ENCODE measurements at regions not wholly inside any gene's neighbourhood (a gene's known extent, or its start where the extent isn't known, plus 50 kb on each side); places are given as distances from the start of the nearest gene placed in this dataset.

DNA sequence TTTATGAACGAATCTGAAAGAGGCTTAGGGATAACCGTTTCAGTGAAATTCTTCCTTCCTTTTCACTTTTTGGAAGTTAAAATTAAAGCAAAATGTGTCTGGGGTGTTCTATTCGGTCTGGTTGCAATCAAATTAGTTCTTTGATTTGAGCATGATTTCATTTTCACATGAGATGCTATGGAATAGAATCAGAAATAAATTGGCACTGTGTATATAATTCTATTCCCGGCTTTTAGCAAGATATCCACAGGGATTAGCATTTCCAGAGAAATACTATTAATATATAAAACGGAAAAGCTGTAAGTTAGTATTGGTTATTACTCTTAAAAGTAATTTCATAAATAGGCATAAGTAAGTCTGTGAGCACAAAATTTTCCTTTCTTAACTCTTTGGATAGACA is 1676.8 kb upstream of the PCDH7 start (continued):
- TF ChIP-seq ZNF331 (CRISPR knock-in tag; IDR thresholded peaks at IDR 0.05; ENCODE audit: low read depth): no peak
- TF ChIP-seq STAT1 (IDR thresholded peaks at IDR 0.05; ENCODE audit: unreplicated experiment): no peak
- TF ChIP-seq NANOG (IDR thresholded peaks at IDR 0.05; ENCODE audit: borderline replicate concordance): no peak
- no peak for TF ChIP-seq EZH2phosphoT487 (IDR thresholded peaks at IDR 0.05; ENCODE audit: unreplicated experiment)
- TF ChIP-seq CREB1 (CRISPR knock-in tag; IDR thresholded peaks at IDR 0.05; ENCODE audit: low read depth): no peak

DNA sequence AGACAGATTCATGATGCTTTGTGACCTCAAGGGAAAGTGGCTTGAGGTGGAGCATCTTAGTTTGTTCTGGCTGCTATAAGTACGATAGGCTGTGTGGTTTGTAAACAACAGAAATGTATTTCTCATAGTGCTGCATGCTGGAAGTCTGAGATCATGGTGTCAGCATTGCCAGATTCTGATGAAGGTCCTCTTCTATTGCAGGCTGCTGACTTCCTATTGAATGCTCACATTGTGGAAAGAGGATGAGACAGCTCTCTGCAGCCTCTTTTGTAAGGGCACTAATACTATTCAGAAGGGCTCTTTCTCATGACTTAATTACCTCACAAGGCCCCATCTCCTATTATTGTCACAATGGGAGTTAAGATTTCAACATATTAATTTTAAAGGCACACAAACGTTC is 1674.0 kb upstream of the PCDH7 start:
- H3F3A ChIP-seq (replicated peaks; ENCODE audit: low read depth): no peaks in the 10 kb centered on the region
- Mint-ChIP-seq H3K9me3 (peaks cover 4% of the 10 kb centered on the region; the same call in 1 of the 3 replicates), H3K27ac (no peak overlapping the region), H3K36me3 (ENCODE audit: low read depth) (peaks cover 2% of the 10 kb centered on the region; the same call in 1 of the 3 replicates), H3K4me1 (peaks cover 15% of the 10 kb centered on the region), H3K4me3 (no peak overlapping the region), H3K27me3 (ENCODE audit: insufficient read depth, low read depth, poor library complexity) (no peaks in the 10 kb centered on the region)
- H3K4me1 ChIP-seq (ENCODE audit: insufficient read depth): peaks cover 8% of the 10 kb centered on the region; the same call in 1 of the 2 replicates
- TF ChIP-seq NANOG (IDR thresholded peaks at IDR 0.05; ENCODE audit: borderline replicate concordance) (no peak), EZH2phosphoT487 (IDR thresholded peaks at IDR 0.05; ENCODE audit: unreplicated experiment) (no peak), ZNF331 (CRISPR knock-in tag; IDR thresholded peaks at IDR 0.05; ENCODE audit: low read depth) (no peak), EZH2 (IDR thresholded peaks at IDR 0.05; ENCODE audit: low read depth, unreplicated experiment) (no peak), CREB1 (CRISPR knock-in tag; IDR thresholded peaks at IDR 0.05; ENCODE audit: low read depth) (no peak), JUNB (IDR thresholded peaks at IDR 0.05; ENCODE audit: unreplicated experiment) (no peak), STAT1 (IDR thresholded peaks at IDR 0.05; ENCODE audit: unreplicated experiment) (no peak), ZNF114 (CRISPR knock-in tag; IDR thresholded peaks at IDR 0.05) (no peak), POLR2AphosphoS5 (IDR thresholded peaks at IDR 0.05; ENCODE audit: low read depth) (no peak)
- TF ChIP-seq, protein P1, sequence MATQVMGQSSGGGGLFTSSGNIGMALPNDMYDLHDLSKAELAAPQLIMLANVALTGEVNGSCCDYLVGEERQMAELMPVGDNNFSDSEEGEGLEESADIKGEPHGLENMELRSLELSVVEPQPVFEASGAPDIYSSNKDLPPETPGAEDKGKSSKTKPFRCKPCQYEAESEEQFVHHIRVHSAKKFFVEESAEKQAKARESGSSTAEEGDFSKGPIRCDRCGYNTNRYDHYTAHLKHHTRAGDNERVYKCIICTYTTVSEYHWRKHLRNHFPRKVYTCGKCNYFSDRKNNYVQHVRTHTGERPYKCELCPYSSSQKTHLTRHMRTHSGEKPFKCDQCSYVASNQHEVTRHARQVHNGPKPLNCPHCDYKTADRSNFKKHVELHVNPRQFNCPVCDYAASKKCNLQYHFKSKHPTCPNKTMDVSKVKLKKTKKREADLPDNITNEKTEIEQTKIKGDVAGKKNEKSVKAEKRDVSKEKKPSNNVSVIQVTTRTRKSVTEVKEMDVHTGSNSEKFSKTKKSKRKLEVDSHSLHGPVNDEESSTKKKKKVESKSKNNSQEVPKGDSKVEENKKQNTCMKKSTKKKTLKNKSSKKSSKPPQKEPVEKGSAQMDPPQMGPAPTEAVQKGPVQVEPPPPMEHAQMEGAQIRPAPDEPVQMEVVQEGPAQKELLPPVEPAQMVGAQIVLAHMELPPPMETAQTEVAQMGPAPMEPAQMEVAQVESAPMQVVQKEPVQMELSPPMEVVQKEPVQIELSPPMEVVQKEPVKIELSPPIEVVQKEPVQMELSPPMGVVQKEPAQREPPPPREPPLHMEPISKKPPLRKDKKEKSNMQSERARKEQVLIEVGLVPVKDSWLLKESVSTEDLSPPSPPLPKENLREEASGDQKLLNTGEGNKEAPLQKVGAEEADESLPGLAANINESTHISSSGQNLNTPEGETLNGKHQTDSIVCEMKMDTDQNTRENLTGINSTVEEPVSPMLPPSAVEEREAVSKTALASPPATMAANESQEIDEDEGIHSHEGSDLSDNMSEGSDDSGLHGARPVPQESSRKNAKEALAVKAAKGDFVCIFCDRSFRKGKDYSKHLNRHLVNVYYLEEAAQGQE (IDR thresholded peaks at IDR 0.05; ENCODE audit: unreplicated experiment): no peak
- TF ChIP-seq, protein P2, sequence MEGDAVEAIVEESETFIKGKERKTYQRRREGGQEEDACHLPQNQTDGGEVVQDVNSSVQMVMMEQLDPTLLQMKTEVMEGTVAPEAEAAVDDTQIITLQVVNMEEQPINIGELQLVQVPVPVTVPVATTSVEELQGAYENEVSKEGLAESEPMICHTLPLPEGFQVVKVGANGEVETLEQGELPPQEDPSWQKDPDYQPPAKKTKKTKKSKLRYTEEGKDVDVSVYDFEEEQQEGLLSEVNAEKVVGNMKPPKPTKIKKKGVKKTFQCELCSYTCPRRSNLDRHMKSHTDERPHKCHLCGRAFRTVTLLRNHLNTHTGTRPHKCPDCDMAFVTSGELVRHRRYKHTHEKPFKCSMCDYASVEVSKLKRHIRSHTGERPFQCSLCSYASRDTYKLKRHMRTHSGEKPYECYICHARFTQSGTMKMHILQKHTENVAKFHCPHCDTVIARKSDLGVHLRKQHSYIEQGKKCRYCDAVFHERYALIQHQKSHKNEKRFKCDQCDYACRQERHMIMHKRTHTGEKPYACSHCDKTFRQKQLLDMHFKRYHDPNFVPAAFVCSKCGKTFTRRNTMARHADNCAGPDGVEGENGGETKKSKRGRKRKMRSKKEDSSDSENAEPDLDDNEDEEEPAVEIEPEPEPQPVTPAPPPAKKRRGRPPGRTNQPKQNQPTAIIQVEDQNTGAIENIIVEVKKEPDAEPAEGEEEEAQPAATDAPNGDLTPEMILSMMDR (conservative IDR thresholded peaks at IDR 0.05; ENCODE audit: low read depth in 2 of 2): no peak
- TF ChIP-seq, protein P3, sequence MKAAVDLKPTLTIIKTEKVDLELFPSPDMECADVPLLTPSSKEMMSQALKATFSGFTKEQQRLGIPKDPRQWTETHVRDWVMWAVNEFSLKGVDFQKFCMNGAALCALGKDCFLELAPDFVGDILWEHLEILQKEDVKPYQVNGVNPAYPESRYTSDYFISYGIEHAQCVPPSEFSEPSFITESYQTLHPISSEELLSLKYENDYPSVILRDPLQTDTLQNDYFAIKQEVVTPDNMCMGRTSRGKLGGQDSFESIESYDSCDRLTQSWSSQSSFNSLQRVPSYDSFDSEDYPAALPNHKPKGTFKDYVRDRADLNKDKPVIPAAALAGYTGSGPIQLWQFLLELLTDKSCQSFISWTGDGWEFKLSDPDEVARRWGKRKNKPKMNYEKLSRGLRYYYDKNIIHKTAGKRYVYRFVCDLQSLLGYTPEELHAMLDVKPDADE (IDR thresholded peaks at IDR 0.05): no peak
- TF ChIP-seq, protein P4, sequence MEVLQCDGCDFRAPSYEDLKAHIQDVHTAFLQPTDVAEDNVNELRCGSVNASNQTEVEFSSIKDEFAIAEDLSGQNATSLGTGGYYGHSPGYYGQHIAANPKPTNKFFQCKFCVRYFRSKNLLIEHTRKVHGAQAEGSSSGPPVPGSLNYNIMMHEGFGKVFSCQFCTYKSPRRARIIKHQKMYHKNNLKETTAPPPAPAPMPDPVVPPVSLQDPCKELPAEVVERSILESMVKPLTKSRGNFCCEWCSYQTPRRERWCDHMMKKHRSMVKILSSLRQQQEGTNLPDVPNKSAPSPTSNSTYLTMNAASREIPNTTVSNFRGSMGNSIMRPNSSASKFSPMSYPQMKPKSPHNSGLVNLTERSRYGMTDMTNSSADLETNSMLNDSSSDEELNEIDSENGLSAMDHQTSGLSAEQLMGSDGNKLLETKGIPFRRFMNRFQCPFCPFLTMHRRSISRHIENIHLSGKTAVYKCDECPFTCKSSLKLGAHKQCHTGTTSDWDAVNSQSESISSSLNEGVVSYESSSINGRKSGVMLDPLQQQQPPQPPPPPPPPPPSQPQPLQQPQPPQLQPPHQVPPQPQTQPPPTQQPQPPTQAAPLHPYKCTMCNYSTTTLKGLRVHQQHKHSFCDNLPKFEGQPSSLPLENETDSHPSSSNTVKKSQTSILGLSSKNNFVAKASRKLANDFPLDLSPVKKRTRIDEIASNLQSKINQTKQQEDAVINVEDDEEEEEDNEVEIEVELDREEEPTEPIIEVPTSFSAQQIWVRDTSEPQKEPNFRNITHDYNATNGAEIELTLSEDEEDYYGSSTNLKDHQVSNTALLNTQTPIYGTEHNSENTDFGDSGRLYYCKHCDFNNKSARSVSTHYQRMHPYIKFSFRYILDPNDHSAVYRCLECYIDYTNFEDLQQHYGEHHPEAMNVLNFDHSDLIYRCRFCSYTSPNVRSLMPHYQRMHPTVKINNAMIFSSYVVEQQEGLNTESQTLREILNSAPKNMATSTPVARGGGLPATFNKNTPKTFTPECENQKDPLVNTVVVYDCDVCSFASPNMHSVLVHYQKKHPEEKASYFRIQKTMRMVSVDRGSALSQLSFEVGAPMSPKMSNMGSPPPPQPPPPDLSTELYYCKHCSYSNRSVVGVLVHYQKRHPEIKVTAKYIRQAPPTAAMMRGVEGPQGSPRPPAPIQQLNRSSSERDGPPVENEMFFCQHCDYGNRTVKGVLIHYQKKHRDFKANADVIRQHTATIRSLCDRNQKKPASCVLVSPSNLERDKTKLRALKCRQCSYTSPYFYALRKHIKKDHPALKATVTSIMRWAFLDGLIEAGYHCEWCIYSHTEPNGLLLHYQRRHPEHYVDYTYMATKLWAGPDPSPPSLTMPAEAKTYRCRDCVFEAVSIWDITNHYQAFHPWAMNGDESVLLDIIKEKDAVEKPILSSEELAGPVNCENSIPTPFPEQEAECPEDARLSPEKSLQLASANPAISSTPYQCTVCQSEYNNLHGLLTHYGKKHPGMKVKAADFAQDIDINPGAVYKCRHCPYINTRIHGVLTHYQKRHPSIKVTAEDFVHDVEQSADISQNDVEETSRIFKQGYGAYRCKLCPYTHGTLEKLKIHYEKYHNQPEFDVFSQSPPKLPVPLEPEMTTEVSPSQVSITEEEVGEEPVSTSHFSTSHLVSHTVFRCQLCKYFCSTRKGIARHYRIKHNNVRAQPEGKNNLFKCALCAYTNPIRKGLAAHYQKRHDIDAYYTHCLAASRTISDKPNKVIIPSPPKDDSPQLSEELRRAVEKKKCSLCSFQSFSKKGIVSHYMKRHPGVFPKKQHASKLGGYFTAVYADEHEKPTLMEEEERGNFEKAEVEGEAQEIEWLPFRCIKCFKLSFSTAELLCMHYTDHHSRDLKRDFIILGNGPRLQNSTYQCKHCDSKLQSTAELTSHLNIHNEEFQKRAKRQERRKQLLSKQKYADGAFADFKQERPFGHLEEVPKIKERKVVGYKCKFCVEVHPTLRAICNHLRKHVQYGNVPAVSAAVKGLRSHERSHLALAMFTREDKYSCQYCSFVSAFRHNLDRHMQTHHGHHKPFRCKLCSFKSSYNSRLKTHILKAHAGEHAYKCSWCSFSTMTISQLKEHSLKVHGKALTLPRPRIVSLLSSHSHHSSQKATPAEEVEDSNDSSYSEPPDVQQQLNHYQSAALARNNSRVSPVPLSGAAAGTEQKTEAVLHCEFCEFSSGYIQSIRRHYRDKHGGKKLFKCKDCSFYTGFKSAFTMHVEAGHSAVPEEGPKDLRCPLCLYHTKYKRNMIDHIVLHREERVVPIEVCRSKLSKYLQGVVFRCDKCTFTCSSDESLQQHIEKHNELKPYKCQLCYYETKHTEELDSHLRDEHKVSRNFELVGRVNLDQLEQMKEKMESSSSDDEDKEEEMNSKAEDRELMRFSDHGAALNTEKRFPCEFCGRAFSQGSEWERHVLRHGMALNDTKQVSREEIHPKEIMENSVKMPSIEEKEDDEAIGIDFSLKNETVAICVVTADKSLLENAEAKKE (CRISPR knock-in tag; IDR thresholded peaks at IDR 0.05): no peak
- no peak overlapping the region for H3K4me2 ChIP-seq
- H3K79me2 ChIP-seq (replicated peaks; ENCODE audit: insufficient read depth): no peaks in the 10 kb centered on the region
- no peak overlapping the region for H3K27ac ChIP-seq (ENCODE audit: low read depth)
- H3K4me3 ChIP-seq: no peak overlapping the region
- H3K36me3 ChIP-seq (ENCODE audit: insufficient read depth): no peaks in the 10 kb centered on the region
- no peak overlapping the region for H2AFZ ChIP-seq
- no peaks in the 10 kb centered on the region for H3K9me2 ChIP-seq (ENCODE audit: insufficient read depth)
- DNase-seq (ENCODE audit: low spot score) (no peak), ATAC-seq (no peak)
- no peaks in the 10 kb centered on the region for H3K27me3 ChIP-seq (ENCODE audit: insufficient read depth)
- no peaks in the 10 kb centered on the region for H4K20me1 ChIP-seq (replicated peaks; ENCODE audit: insufficient read depth)
